Thymus (tissue), 11 donors: ENCODE measurements at regions not wholly inside any gene's neighbourhood (a gene's known extent, or its start where the extent isn't known, plus 50 kb on each side); places are given as distances from the start of the nearest gene placed in this dataset.
"Not testable (repeated sequence)": the region's sequence is repeated elsewhere in the genome, so short reads cannot be mapped to it uniquely, and the experiment has no call there.

ENCODE experiments used
- DNase-seq, 9 donors: peaks; one replicate each; pipeline ENCODE4 v3.0.0-alpha.2; 2013; ENCODE audit warnings: low spot score in 9 of 9, low read depth in 6 of 9, missing footprints in 1 of 9
- H3K27ac ChIP-seq, 2 donors: one replicate each; pipeline ENCODE4 v1.5.1; 2013; ENCODE audit warnings: control low read depth in 1 of 2, low read depth in 1 of 2, low read length in 1 of 2, mild to moderate bottlenecking in 1 of 2, moderate library complexity in 1 of 2
- H3K27me3 ChIP-seq, 2 donors: one replicate each; pipeline ENCODE4 v1.5.1; 2013; ENCODE audit warnings: low read length in 1 of 2; ENCODE audit not compliant: control insufficient read depth in 2 of 2, insufficient read depth in 1 of 2
- H3K36me3 ChIP-seq, 2 donors: one replicate each; pipeline ENCODE4 v1.5.1; 2013; ENCODE audit warnings: low read length in 1 of 2, mild to moderate bottlenecking in 1 of 2, moderate library complexity in 1 of 2; ENCODE audit not compliant: control insufficient read depth in 2 of 2, insufficient read depth in 2 of 2
- H3K4me1 ChIP-seq, 2 donors: one replicate each; pipeline ENCODE4 v1.5.1; 2013; ENCODE audit warnings: low read length in 2 of 2; ENCODE audit not compliant: control insufficient read depth in 2 of 2, insufficient read depth in 2 of 2
- H3K4me3 ChIP-seq, 2 donors: one replicate each; pipeline ENCODE4 v1.5.1; 2013; ENCODE audit warnings: low read length in 2 of 2, control low read depth in 1 of 2, mild to moderate bottlenecking in 1 of 2
- H3K9me3 ChIP-seq, 2 donors: one replicate each; pipeline ENCODE4 v1.5.1; 2013; ENCODE audit warnings: low read length in 1 of 2, mild to moderate bottlenecking in 1 of 2; ENCODE audit not compliant: control insufficient read depth in 2 of 2, insufficient read depth in 1 of 2
- WGBS: extraction: QIAGEN DNeasy Blood & Tissue Kit; methylation state at CpG from one replicate; pipeline ENCODE4 v1.1.7; 2013; 5-methylcytosine and 5-hydroxymethylcytosine counted together
- donor health status: healthy.

- not testable (repeated sequence) for H3K9me3 ChIP-seq, H3K27ac ChIP-seq, H3K27me3 ChIP-seq, H3K36me3 ChIP-seq, H3K4me1 ChIP-seq, H3K4me3 ChIP-seq, DNase-seq
- WGBS = 97% methylated on average over 12 of the region's 12 CpGs
These were observed 71.0 kb downstream of the DAPL1 start for GRCh38 chr2:158866082-158866481.

DNA sequence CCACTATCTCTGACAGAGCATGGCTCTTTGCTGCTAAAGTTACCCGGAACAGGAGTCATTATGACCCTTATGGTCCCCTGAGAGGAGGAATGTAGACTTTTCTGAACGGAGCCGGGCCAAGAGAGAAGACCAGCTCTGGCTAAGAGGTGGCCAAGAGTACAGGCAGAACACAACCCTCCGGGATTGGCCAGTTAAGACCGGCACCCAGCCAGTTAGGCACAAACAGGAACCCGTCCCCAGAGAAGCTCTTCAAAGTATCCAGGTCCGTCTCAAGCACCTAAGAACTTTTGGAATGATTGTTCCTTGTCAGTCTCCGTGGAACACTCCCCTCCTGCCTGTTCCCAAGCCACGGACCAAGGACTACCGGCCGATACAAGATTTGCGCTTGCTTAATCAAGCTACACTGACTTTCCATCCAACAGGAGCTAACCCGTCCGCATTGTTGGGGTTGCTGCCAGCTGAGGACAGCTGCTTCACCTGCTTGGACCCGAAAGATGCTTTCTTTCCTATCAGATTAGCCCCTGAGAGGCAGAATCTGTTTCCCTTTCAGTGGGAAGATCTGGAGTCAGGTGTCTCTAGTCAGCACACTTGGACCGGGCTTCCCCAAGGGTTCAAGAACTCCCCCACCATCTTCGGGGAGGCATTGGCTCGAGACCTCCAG is 72.5 kb downstream of the DAPL1 start:
- not testable (repeated sequence) for H3K4me3 ChIP-seq, H3K27ac ChIP-seq, H3K36me3 ChIP-seq, DNase-seq, H3K9me3 ChIP-seq, H3K27me3 ChIP-seq, H3K4me1 ChIP-seq
- 90% methylated on average over 18 of the region's 18 CpGs for WGBS

DNA sequence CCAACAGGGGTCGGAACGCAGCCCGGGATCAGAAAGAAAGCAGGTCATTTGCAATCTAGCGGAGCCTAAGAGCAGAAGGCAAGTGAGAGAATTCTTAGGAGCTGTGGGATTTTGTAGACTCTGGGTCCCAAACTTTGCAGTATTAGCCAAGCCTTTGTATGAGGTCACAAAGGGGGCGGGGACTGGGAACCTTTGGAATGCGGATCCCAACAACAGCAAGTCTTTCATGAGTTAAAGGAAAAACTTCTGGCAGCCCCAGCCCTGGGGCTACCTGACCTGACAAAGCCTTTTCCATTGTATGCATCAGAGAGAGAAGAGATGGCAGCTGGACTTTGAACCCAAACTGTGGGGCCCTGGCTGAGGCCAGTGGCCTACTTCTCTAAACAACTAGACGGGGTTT is 73.3 kb downstream of the DAPL1 start:
- H3K27me3 ChIP-seq, DNase-seq, H3K4me3 ChIP-seq, H3K36me3 ChIP-seq, H3K27ac ChIP-seq, H3K9me3 ChIP-seq, H3K4me1 ChIP-seq: not testable (repeated sequence)
- WGBS = 88% methylated on average over 7 of the region's 7 CpGs

DNA sequence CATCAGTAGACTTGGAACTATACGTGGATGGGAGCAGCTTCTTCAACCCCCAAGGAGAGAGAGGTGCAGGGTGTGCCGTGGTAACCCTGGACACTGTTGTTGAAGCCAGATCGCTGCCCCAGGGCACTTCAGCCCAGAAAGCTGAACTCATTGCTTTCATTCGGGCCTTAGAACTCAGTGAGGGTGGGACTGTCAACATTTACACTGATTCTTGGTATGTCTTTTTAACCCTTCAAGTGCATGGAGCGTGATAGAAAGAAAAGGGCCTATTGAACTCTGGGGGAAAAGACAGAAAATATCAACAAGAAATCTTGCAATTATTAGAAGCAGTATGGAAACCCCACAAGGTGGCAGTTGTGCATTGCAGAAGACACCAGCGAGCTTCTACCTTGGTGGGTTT is 74.0 kb downstream of the DAPL1 start:
- not testable (repeated sequence) for H3K27me3 ChIP-seq, H3K4me3 ChIP-seq, H3K36me3 ChIP-seq, H3K9me3 ChIP-seq, DNase-seq, H3K27ac ChIP-seq, H3K4me1 ChIP-seq
- 94% methylated on average over 6 of the region's 6 CpGs for WGBS

GRCh38 chr2:158869609-158870008 is 74.5 kb downstream of the DAPL1 start:
- H3K27ac ChIP-seq, H3K36me3 ChIP-seq, H3K4me3 ChIP-seq, H3K4me1 ChIP-seq, DNase-seq, H3K9me3 ChIP-seq, H3K27me3 ChIP-seq: not testable (repeated sequence)
- WGBS = 88% methylated on average over 11 of the region's 11 CpGs

DNA sequence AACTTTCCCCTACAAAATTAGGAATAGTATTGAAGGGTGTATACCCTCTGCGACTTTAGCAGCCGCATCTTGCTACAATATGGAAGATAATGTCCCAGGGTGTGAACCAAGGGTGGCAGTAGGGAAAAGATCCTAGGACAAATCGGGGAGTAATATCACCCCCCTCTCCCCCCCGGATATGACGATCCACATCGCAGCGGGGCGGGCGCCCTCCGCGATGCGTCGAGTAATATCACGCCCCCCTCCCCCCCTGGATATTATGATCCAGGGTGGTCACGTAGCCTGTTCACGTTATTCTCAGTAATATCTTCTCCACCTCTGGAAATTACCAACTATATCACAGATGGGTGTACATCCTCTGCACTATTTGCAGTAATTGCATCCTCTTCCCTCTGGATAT is 82.9 kb downstream of the DAPL1 start:
- no peak overlapping the region for H3K27ac ChIP-seq
- H3K4me1 ChIP-seq = no peaks in the 10 kb centered on the region
- 94% methylated on average over 16 of the region's 16 CpGs for WGBS
- H3K9me3 ChIP-seq = no peaks in the 10 kb centered on the region
- no peak overlapping the region for H3K4me3 ChIP-seq
- no peak for DNase-seq
- no peaks in the 10 kb centered on the region for H3K27me3 ChIP-seq
- no peaks in the 10 kb centered on the region for H3K36me3 ChIP-seq

DNA sequence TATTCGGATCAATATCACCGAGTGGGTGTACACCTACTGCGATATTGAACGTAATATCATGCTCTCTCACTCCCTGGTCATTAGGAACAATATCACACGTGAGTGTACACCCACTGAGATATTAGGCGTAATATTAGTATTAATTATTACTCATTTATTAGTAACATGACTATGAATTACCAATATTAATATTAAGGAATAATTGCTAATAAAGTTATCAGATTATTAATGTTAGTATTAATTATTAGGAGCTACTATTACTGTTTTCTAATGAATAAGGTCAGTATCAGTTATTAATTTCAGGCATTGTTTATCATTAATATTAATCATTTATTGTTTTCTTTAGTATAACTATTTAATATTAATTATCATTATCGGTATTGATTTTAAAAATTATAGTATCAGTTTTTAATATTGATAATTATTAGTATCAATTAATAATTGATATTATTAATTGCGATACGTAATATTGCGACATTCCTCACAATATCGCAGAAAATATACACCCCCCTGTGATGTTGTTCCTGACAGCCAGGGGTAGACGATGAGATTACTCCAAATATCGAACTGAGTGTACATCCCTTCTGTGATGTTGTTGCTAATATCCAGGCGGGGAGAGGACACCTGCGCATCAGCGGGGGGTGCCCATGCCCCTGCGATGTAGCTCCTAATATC is 84.2 kb downstream of the DAPL1 start:
- DNase-seq = no peak
- Histone ChIP-seq H3K36me3 (no peaks in the 10 kb centered on the region), H3K4me1 (no peaks in the 10 kb centered on the region), H3K27ac (no peak overlapping the region), H3K9me3 (no peaks in the 10 kb centered on the region), H3K4me3 (no peak overlapping the region), H3K27me3 (no peaks in the 10 kb centered on the region)
- 98% methylated on average over 17 of the region's 17 CpGs for WGBS

DNA sequence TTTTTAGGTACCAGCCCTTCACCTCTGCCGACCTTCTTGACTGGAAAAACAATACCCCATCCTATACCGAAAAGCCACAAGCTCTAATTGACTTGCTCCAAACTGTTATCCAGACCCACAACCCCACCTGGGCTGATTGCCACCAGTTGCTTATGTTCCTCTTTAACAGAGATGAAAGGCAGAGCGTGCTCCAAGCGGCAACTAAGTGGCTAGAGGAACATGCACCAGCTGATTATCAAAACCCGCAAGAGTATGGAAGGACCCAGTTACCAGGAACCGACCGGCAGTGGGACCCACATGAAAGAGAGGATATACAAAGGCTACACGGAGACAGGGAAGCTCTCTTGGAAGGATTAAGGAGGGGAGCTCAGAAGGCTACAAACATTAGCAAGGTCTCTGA is 86.1 kb upstream of the TANC1 start:
- H3K27me3 ChIP-seq = no peaks in the 10 kb centered on the region
- H3K4me3 ChIP-seq = no peak overlapping the region
- WGBS = 94% methylated on average over 8 of the region's 8 CpGs
- DNase-seq = no peak
- H3K9me3 ChIP-seq = no peaks in the 10 kb centered on the region
- no peaks in the 10 kb centered on the region for H3K36me3 ChIP-seq
- H3K27ac ChIP-seq = no peak overlapping the region
- H3K4me1 ChIP-seq = no peaks in the 10 kb centered on the region

DNA sequence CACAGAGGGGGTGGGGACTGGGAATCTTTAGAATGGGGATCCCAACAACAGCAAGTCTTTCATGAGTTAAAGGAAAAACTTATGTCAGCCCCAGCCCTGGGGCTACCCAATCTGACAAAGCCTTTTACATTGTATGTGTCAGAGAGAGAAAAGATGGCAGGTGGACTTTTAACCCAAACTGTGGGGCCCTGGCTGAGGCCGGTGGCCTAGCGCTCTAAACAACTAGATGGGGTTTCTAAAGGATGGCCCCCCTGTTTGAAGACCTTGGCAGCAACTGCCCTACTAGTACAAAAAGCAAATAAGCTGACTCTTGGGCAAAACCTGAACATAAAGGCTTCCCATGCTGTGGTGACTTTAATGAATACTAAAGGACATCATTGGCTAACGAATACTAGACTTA is 83.9 kb upstream of the TANC1 start:
- not testable (repeated sequence) for H3K27ac ChIP-seq, H3K4me1 ChIP-seq, DNase-seq, H3K9me3 ChIP-seq, H3K27me3 ChIP-seq, H3K4me3 ChIP-seq, H3K36me3 ChIP-seq
- 95% methylated on average over 3 of the region's 3 CpGs for WGBS
